Ishikawa (cell line): ENCODE measurements at regions not wholly inside any gene's neighbourhood (a gene's known extent, or its start where the extent isn't known, plus 50 kb on each side); places are given as distances from the start of the nearest gene placed in this dataset.

ENCODE experiments used
- CEBPB ChIP-seq: IDR thresholded peaks from 2 replicates; pipeline ENCODE4 v1.6.1; 2012
- CREB1 ChIP-seq: IDR thresholded peaks from 2 replicates; pipeline ENCODE4 v1.6.1; 2012; ENCODE audit warnings: low read depth
- EGR1 ChIP-seq: IDR thresholded peaks from 2 replicates; pipeline ENCODE4 v1.6.1; 2012
- EP300 ChIP-seq: IDR thresholded peaks from 2 replicates; pipeline ENCODE4 v1.6.1; 2012; ENCODE audit warnings: borderline replicate concordance
- FOXM1 ChIP-seq: IDR thresholded peaks from 2 replicates; pipeline ENCODE4 v1.6.1; 2012; ENCODE audit warnings: low read depth, borderline replicate concordance
- NFIC ChIP-seq: IDR thresholded peaks from 2 replicates; pipeline ENCODE4 v1.6.1; 2012
- RAD21 ChIP-seq: IDR thresholded peaks from 2 replicates; pipeline ENCODE4 v1.6.1; 2012; ENCODE audit warnings: low read depth
- TAF1 ChIP-seq: IDR thresholded peaks from 2 replicates; pipeline ENCODE4 v1.6.1; 2012; ENCODE audit warnings: low read depth, mild to moderate bottlenecking
- TCF12 ChIP-seq: IDR thresholded peaks from 2 replicates; pipeline ENCODE4 v1.6.1; 2012; ENCODE audit warnings: low read depth
- TEAD4 ChIP-seq: IDR thresholded peaks from 2 replicates; pipeline ENCODE4 v1.6.1; 2012
- YY1 ChIP-seq: IDR thresholded peaks from 2 replicates; pipeline ENCODE4 v1.6.1; 2012; ENCODE audit warnings: low read depth
- ZBTB7A ChIP-seq: IDR thresholded peaks from 2 replicates; pipeline ENCODE4 v1.6.1; 2012; ENCODE audit warnings: low read depth
- TF ChIP-seq, protein P1 (sequence below): IDR thresholded peaks from 2 replicates; pipeline ENCODE4 v1.6.1; 2012; ENCODE audit warnings: low read depth, mild to moderate bottlenecking
- TF ChIP-seq, protein P2 (sequence below): IDR thresholded peaks from 2 replicates; pipeline ENCODE4 v1.6.1; 2012
- TF ChIP-seq, protein P3 (sequence below): IDR thresholded peaks from 2 replicates; pipeline ENCODE4 v1.6.1; 2012

DNA sequence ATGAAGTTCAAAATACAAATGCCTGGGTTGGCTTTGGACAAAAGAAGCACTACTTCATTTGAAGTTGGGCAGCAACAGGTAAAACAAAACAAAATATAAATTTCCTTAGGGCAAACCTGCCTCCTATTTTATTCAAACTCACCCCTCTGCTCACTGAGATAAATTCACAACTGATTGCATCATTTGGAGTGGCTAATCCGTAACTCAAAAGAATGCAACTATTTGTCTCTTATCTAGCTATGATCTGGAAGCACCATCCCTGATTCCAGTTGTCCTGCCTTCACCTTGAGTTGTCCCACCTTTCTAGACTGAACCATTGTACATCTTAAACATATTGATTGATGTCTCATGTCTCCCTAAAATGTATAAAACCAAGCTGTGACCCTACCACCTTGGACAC, 145.0 kb downstream of the CCER1 start:
- TF ChIP-seq CEBPB: no peak
- no peak for TF ChIP-seq RAD21
- TF ChIP-seq EP300: no peak
- TF ChIP-seq, protein P1, sequence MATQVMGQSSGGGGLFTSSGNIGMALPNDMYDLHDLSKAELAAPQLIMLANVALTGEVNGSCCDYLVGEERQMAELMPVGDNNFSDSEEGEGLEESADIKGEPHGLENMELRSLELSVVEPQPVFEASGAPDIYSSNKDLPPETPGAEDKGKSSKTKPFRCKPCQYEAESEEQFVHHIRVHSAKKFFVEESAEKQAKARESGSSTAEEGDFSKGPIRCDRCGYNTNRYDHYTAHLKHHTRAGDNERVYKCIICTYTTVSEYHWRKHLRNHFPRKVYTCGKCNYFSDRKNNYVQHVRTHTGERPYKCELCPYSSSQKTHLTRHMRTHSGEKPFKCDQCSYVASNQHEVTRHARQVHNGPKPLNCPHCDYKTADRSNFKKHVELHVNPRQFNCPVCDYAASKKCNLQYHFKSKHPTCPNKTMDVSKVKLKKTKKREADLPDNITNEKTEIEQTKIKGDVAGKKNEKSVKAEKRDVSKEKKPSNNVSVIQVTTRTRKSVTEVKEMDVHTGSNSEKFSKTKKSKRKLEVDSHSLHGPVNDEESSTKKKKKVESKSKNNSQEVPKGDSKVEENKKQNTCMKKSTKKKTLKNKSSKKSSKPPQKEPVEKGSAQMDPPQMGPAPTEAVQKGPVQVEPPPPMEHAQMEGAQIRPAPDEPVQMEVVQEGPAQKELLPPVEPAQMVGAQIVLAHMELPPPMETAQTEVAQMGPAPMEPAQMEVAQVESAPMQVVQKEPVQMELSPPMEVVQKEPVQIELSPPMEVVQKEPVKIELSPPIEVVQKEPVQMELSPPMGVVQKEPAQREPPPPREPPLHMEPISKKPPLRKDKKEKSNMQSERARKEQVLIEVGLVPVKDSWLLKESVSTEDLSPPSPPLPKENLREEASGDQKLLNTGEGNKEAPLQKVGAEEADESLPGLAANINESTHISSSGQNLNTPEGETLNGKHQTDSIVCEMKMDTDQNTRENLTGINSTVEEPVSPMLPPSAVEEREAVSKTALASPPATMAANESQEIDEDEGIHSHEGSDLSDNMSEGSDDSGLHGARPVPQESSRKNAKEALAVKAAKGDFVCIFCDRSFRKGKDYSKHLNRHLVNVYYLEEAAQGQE: no peak
- TF ChIP-seq TCF12: no peak
- TF ChIP-seq TEAD4: no peak
- TF ChIP-seq YY1: no peak
- no peak for TF ChIP-seq ZBTB7A
- no peak for TF ChIP-seq EGR1
- TF ChIP-seq, protein P2, sequence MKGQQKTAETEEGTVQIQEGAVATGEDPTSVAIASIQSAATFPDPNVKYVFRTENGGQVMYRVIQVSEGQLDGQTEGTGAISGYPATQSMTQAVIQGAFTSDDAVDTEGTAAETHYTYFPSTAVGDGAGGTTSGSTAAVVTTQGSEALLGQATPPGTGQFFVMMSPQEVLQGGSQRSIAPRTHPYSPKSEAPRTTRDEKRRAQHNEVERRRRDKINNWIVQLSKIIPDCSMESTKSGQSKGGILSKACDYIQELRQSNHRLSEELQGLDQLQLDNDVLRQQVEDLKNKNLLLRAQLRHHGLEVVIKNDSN: no peak
- no peak for TF ChIP-seq TAF1
- TF ChIP-seq, protein P3, sequence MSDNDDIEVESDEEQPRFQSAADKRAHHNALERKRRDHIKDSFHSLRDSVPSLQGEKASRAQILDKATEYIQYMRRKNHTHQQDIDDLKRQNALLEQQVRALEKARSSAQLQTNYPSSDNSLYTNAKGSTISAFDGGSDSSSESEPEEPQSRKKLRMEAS: no peak
- TF ChIP-seq FOXM1: no peak
- TF ChIP-seq NFIC: no peak
- TF ChIP-seq CREB1: no peak

DNA sequence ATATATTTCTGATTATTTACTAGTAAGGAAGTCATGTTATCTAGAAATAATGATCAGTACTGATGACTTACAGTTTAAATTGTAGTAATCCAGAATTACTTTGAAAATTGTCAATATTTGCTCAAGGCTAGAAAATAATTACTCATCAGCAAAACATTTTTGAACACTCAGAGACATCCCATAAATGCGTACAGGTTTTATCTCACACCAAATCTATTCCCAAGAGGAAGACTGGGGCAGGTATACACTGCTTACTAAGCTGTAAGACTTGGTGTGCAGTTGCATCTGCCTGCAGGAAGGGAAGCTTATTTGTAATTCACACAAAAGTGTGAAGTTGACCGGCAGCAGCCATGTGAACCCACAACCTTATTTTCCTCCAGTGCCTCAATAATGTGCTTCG, 146.4 kb downstream of the CCER1 start:
- TF ChIP-seq CREB1 (no peak), FOXM1 (no peak), TCF12 (no peak), NFIC (no peak), ZBTB7A (no peak), EP300 (no peak), YY1 (no peak), CEBPB (no peak), TEAD4 (no peak), EGR1 (no peak), RAD21 (no peak), TAF1 (no peak)
- TF ChIP-seq, protein P2: no peak
- TF ChIP-seq, protein P3: no peak
- TF ChIP-seq, protein P1: no peak

DNA sequence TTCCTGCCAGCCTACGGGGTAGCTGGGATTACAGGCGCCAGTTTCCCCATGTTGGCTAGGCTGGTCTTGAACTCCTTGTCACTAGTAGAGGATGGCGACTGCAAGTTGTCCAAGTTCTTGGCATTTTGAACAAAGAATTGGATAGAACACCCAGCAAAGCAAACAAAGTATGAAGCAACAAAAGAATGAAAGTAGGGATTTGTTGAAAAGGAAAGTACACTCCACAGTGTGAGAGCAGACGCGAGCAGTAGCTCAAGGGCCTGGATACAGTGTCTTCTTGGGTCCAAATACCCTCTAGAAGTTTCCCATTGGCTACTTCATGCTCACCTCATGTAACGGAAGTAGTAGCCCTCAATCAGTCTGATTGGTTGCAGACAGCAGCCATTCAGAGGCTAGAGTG, 152.2 kb downstream of the CCER1 start:
- TF ChIP-seq, protein P3: no peak
- TF ChIP-seq TAF1 (no peak), RAD21 (no peak), EGR1 (no peak), TEAD4 (no peak), CEBPB (no peak), NFIC (no peak)
- TF ChIP-seq, protein P2: no peak
- TF ChIP-seq, protein P1: no peak

DNA sequence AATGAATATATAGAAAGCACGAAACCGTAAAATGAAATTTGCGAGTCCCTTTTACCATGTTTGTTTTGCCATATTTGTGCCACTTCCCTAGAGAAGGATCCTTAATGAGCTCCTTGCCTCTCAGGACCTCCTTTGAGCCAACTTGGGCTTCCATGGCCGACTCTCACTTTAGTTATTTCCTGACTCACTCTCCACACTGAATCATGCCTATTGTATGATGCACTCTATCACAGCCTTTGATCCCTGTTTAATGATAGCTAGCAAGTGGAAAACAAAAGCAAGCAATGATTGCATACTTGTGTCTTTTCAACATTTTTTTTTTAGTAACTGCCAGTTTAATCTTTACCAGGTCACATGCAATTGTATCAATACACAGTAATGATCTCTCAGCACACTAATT, 153.2 kb downstream of the CCER1 start:
- no peak for TF ChIP-seq RAD21
- no peak for TF ChIP-seq ZBTB7A
- no peak for TF ChIP-seq TCF12

DNA sequence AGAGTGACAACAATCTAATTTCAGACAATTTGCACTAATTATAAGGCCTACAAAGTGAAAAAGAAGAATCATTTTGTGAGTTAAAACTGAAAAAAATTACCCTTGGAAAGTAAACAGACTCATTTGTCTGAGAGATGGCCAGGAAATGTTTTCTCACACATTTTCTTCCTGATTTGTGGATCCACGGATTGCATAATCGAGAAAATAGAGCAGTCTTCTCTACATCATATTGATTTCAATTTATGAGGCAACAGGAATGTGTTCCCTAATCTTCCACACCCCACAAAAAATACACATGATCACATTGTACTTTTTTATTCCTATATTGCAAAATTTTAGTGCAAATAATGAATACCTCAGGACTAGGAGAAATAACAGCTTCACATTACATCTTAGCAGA, 160.8 kb downstream of the CCER1 start:
- no peak for TF ChIP-seq CEBPB
- TF ChIP-seq EP300: no peak
- TF ChIP-seq TAF1: no peak
- TF ChIP-seq, protein P2: no peak
- TF ChIP-seq, protein P1: no peak
- TF ChIP-seq, protein P3: no peak
- TF ChIP-seq TEAD4: no peak
- TF ChIP-seq CREB1: no peak
- no peak for TF ChIP-seq ZBTB7A
- TF ChIP-seq TCF12: no peak
- TF ChIP-seq YY1: no peak
- TF ChIP-seq NFIC: no peak
